ENCODE measurements at regions not wholly inside any gene's neighbourhood (a gene's known extent, or its start where the extent isn't known, plus 50 kb on each side); places are given as distances from the start of the nearest gene placed in this dataset.
"Not testable (repeated sequence)": the region's sequence is repeated elsewhere in the genome, so short reads cannot be mapped to it uniquely, and the experiment has no call there.

DNA sequence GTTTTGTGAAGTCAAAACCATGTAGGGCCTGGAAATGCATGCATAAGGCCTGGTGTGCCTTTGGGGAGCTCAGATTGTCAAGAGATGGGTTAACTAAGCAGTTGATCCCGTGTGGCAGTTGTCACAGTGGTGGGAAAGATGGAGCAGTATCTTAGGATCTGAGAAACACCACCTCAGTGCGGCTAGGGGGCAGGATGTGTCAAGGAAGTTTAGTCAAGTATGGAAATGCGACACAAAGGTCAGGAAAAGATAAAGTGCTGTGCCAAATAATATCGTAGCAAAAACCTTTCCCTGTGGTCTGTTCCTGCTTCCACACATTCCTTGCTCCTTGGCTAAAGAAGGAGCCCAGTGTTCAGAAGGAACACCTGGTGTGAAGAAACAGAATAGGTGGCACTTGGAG lies 396.4 kb downstream of the EDEM1 start:
- Histone ChIP-seq H3K36me3 (ENCODE audit: control insufficient read depth, insufficient read depth, low read length) (no peaks in the 10 kb centered on the region), H3K4me1 (ENCODE audit: control insufficient read depth, insufficient read depth, low read length) (no peaks in the 10 kb centered on the region), H3K4me3 (ENCODE audit: low read depth, low read length) (no peak overlapping the region), H3K27me3 (ENCODE audit: control insufficient read depth, insufficient read depth, low read length) (no peaks in the 10 kb centered on the region), H3K27ac (ENCODE audit: low read depth, low read length) (no peak overlapping the region), H3K9me3 (ENCODE audit: control insufficient read depth, insufficient read depth, low read length) (no peaks in the 10 kb centered on the region)
- 60% methylated on average over 2 of the region's 4 CpGs for WGBS (ENCODE audit: insufficient coverage)
- DNase-seq (ENCODE audit: low read depth in 4 of 6, low spot score in 6 of 6): no peak

DNA sequence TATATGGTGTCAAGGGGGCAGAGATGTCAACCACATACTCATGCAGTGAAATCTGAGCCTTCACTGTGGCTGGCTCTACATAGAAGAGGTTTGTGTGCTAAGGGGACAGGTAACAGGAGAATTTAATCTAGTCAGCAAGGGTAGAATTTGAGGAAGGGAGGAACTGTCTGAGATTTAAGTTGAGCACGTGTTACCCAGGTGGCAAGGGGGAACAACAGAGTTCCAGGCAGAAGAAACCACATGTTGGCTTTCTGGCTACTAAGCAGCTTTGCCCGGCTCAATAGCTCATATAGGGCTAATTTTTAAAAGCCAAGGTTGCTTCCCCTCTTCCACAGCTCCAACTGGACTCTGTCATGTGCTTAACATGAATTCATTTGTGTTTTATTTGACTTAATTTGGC lies 397.6 kb downstream of the EDEM1 start:
- Histone ChIP-seq H3K36me3 (ENCODE audit: control insufficient read depth, insufficient read depth, low read length) (no peaks in the 10 kb centered on the region), H3K4me1 (ENCODE audit: control insufficient read depth, insufficient read depth, low read length) (no peaks in the 10 kb centered on the region), H3K9me3 (ENCODE audit: control insufficient read depth, insufficient read depth, low read length) (no peaks in the 10 kb centered on the region), H3K27me3 (ENCODE audit: control insufficient read depth, insufficient read depth, low read length) (no peaks in the 10 kb centered on the region), H3K27ac (ENCODE audit: low read depth, low read length) (no peak overlapping the region), H3K4me3 (ENCODE audit: low read depth, low read length) (no peak overlapping the region)
- 61% methylated on average over 2 of the region's 2 CpGs for WGBS (ENCODE audit: insufficient coverage)
- no peak for DNase-seq (ENCODE audit: low read depth in 4 of 6, low spot score in 6 of 6)

DNA sequence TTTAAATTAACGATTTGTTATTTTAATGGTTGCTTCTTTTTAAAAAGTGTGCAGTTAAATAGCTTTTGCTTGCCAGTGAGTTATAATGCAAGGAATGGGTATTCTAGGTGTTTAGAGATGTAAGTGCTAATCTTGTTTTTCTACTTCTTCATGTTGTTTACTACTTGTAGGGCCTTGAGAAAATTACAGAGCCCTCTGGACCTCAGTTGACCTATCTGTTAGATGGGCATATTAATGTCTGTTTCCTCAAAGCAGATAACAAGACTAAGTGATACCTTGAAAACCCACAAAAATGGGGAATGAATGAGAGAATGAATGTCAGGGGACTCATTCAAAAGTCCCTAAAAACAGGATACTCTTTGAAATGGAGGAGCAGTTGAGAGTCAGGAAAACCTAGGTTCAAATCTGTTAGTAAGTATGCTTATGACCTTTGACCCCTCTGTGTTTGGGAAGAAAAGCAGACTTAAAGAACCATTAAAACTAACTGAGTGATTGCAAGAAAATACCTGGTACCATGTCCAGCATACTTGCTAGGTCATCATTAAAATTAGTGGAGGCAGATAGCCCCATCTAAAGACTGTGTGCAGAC lies 419.5 kb downstream of the EDEM1 start:
- H3K27ac ChIP-seq (ENCODE audit: low read depth, low read length): no peak overlapping the region
- H3K36me3 ChIP-seq (ENCODE audit: control insufficient read depth, insufficient read depth, low read length): no peaks in the 10 kb centered on the region
- H3K9me3 ChIP-seq (ENCODE audit: control insufficient read depth, insufficient read depth, low read length): peaks cover 3% of the 10 kb centered on the region
- no peaks in the 10 kb centered on the region for H3K27me3 ChIP-seq (ENCODE audit: control insufficient read depth, insufficient read depth, low read length)
- 89% methylated on average over 1 of the region's 1 CpG for WGBS (ENCODE audit: insufficient coverage)
- no peaks in the 10 kb centered on the region for H3K4me1 ChIP-seq (ENCODE audit: control insufficient read depth, insufficient read depth, low read length)
- H3K4me3 ChIP-seq (ENCODE audit: low read depth, low read length): no peak overlapping the region
- no peak for DNase-seq (ENCODE audit: low read depth in 4 of 6, low spot score in 6 of 6)

DNA sequence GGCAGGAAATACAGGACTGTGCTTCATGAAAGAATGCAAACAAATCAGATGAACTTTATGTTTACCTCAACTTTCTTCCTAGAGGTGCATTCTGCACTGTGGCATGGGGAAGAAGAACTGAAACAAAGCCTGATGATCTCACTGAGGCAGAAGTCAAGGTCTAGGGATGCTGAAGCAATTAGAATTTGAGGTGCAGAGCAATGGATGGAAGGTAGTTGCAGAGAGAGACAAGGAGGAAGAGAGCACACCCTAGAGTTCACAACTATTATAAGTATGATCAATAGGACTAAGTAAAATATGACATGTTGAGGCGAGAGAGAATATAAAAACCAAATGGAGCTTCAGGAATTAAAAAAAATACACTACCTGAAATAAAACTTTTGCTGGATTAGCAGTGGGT lies 420.1 kb downstream of the EDEM1 start:
- no peaks in the 10 kb centered on the region for H3K4me1 ChIP-seq (ENCODE audit: control insufficient read depth, insufficient read depth, low read length)
- H3K4me3 ChIP-seq (ENCODE audit: low read depth, low read length): no peak overlapping the region
- DNase-seq (ENCODE audit: low read depth in 4 of 6, low spot score in 6 of 6): no peak
- no CpG with 5 or more reads among the region's 1 CpG for WGBS (ENCODE audit: insufficient coverage)
- H3K27me3 ChIP-seq (ENCODE audit: control insufficient read depth, insufficient read depth, low read length): no peaks in the 10 kb centered on the region
- peaks cover 2% of the 10 kb centered on the region for H3K9me3 ChIP-seq (ENCODE audit: control insufficient read depth, insufficient read depth, low read length)
- no peaks in the 10 kb centered on the region for H3K36me3 ChIP-seq (ENCODE audit: control insufficient read depth, insufficient read depth, low read length)
- H3K27ac ChIP-seq (ENCODE audit: low read depth, low read length): no peak overlapping the region

DNA sequence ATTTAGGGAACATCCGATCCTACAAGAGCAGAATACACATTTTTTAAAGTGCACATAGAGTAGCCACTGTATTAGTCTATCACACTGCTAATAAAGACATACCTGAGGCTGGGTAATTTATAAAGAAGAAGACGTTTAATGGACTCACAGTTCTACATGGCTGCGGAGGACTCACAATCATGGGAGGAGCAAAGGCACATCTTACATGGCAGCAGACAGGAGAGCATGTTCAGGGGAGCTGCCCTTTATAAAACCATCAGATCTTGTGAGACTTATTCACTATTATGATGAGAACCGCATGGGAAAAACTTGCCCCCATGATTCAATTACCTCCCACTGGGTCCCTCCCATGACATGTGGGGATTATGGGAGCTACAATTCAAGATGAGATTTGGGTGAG lies 421.5 kb downstream of the EDEM1 start:
- H3K27me3 ChIP-seq (ENCODE audit: control insufficient read depth, insufficient read depth, low read length); H3K27ac ChIP-seq (ENCODE audit: low read depth, low read length); DNase-seq (ENCODE audit: low read depth in 4 of 6, low spot score in 6 of 6); H3K36me3 ChIP-seq (ENCODE audit: control insufficient read depth, insufficient read depth, low read length); H3K4me3 ChIP-seq (ENCODE audit: low read depth, low read length); H3K9me3 ChIP-seq (ENCODE audit: control insufficient read depth, insufficient read depth, low read length); H3K4me1 ChIP-seq (ENCODE audit: control insufficient read depth, insufficient read depth, low read length): not testable (repeated sequence)
- 93% methylated on average over 2 of the region's 4 CpGs for WGBS (ENCODE audit: insufficient coverage)

DNA sequence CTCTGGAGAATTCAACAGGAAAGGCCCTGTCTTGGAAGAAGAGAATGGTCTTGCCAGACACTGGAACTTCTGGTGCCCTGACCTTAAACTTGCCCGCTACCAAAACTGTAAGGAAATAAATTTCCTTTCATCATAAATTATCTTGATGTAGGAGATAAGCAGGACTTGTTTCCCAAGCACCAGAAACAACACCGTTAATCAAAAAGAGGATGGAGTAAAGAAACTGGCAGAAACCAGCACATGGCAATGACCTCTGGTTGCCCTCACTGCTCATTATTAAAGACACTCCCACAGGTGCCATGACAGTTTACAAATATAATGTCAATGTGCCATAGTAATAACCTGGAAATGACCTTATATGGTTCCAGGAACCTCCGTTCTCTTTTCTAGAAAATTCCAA lies 426.1 kb downstream of the EDEM1 start:
- Histone ChIP-seq H3K27me3 (ENCODE audit: control insufficient read depth, insufficient read depth, low read length) (no peaks in the 10 kb centered on the region), H3K4me1 (ENCODE audit: control insufficient read depth, insufficient read depth, low read length) (no peaks in the 10 kb centered on the region), H3K9me3 (ENCODE audit: control insufficient read depth, insufficient read depth, low read length) (peaks cover 2% of the 10 kb centered on the region), H3K4me3 (ENCODE audit: low read depth, low read length) (no peak overlapping the region), H3K27ac (ENCODE audit: low read depth, low read length) (no peak overlapping the region), H3K36me3 (ENCODE audit: control insufficient read depth, insufficient read depth, low read length) (no peaks in the 10 kb centered on the region)
- WGBS (ENCODE audit: insufficient coverage): no CpG with 5 or more reads among the region's 3 CpGs
- DNase-seq (ENCODE audit: low read depth in 4 of 6, low spot score in 6 of 6): no peak

DNA sequence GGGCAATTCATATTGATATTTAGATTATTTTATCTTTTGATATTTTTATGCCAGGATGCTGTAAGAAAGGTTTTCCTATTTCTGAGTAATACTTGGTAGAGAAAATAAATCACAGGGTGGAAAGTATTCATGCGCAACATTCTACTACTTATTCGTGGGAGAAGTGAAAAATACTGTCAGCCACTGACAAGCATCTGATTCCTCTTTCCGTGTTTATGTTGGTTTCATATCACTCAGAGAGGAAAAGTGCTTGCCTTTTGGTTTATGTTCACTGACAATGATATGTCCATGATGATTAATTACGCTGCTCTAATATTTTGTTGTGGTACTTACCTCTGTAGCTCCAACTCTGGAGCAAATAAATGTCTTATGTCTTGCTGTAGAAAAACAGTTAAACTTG lies 429.4 kb downstream of the EDEM1 start:
- H3K4me1 ChIP-seq (ENCODE audit: control insufficient read depth, insufficient read depth, low read length): no peaks in the 10 kb centered on the region
- H3K4me3 ChIP-seq (ENCODE audit: low read depth, low read length): no peak overlapping the region
- H3K36me3 ChIP-seq (ENCODE audit: control insufficient read depth, insufficient read depth, low read length): no peaks in the 10 kb centered on the region
- H3K27me3 ChIP-seq (ENCODE audit: control insufficient read depth, insufficient read depth, low read length): no peaks in the 10 kb centered on the region
- WGBS (ENCODE audit: insufficient coverage): 81% methylated on average over 4 of the region's 4 CpGs
- H3K9me3 ChIP-seq (ENCODE audit: control insufficient read depth, insufficient read depth, low read length): no peaks in the 10 kb centered on the region
- no peak overlapping the region for H3K27ac ChIP-seq (ENCODE audit: low read depth, low read length)
- peak in 1 of 6 donors; percentile 9 for DNase-seq (ENCODE audit: low read depth in 4 of 6, low spot score in 6 of 6)

DNA sequence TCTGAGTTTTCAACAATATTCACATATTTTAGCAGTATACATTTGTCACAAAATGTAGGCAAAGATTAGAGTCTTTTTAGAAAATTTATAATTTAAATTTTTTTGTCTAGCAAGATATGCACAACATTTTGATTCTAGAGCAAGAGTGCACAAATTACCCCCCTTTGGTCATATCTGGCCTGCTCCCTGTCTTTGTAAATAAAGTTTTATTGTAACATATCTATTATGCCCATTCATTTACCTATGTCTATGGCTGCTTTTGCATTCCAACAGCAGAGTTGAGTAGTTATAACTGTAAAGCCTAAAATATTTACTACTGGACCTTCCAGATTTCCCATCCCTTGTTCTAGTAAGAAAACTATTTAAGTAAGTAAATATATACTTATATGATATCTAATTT lies 430.7 kb downstream of the EDEM1 start:
- Histone ChIP-seq H3K9me3 (ENCODE audit: control insufficient read depth, insufficient read depth, low read length) (no peaks in the 10 kb centered on the region), H3K27me3 (ENCODE audit: control insufficient read depth, insufficient read depth, low read length) (no peaks in the 10 kb centered on the region)
- DNase-seq (ENCODE audit: low read depth in 4 of 6, low spot score in 6 of 6): no peak

DNA sequence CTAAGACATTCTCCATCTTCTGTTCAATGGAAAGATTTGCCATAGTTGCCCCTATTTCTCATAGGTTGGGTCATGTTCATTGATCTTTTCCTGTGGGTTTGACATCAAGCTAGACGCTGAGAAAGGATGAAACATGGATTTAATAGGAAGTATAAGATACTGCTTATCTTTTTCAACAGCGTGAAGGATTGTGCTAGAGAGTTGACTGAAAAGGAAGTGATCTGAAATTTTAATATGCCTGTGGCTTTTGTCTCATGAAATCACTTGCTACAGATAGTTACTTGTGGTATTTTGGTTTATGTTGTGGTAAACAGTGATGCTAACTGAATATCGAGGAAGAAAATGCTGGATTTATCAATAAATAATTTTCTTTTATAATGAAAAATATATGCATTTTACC lies 442.9 kb downstream of the EDEM1 start:
- Histone ChIP-seq H3K36me3 (ENCODE audit: control insufficient read depth, insufficient read depth, low read length) (no peaks in the 10 kb centered on the region), H3K27me3 (ENCODE audit: control insufficient read depth, insufficient read depth, low read length) (no peaks in the 10 kb centered on the region), H3K27ac (ENCODE audit: low read depth, low read length) (no peak overlapping the region), H3K4me3 (ENCODE audit: low read depth, low read length) (no peak overlapping the region), H3K4me1 (ENCODE audit: control insufficient read depth, insufficient read depth, low read length) (no peaks in the 10 kb centered on the region), H3K9me3 (ENCODE audit: control insufficient read depth, insufficient read depth, low read length) (no peaks in the 10 kb centered on the region)
- DNase-seq (ENCODE audit: low read depth in 4 of 6, low spot score in 6 of 6): no peak
- WGBS (ENCODE audit: insufficient coverage): no CpG with 5 or more reads among the region's 3 CpGs

More for the DNA sequence above, 430.7 kb downstream of the EDEM1 start:
- H3K4me3 ChIP-seq (ENCODE audit: low read depth, low read length): no peak overlapping the region
- H3K36me3 ChIP-seq (ENCODE audit: control insufficient read depth, insufficient read depth, low read length): no peaks in the 10 kb centered on the region
- no peak overlapping the region for H3K27ac ChIP-seq (ENCODE audit: low read depth, low read length)
- H3K4me1 ChIP-seq (ENCODE audit: control insufficient read depth, insufficient read depth, low read length): no peaks in the 10 kb centered on the region

DNA sequence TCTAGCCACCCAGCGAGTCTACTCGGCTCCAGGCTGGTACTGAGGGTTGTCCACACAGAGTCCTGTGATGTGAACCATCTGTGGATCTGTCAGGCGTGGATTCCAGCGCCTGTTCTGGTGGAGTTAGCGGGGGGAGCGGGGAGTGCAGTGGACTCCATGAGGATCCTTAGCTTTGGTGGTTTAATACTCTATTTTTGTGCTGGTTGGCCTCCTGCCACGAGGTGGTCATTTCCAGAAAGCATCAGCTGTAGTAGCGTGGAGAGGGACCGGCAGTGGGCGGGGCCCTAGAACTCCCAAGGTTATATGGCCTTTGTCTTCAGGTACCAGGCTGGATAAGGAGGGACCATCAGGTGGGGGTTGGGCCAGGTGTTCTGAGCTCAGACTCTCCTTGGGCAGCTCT lies 446.5 kb downstream of the EDEM1 start:
- Histone ChIP-seq H3K9me3 (ENCODE audit: control insufficient read depth, insufficient read depth, low read length) (no peaks in the 10 kb centered on the region), H3K4me1 (ENCODE audit: control insufficient read depth, insufficient read depth, low read length) (no peaks in the 10 kb centered on the region), H3K27me3 (ENCODE audit: control insufficient read depth, insufficient read depth, low read length) (no peaks in the 10 kb centered on the region), H3K4me3 (ENCODE audit: low read depth, low read length) (no peak overlapping the region), H3K27ac (ENCODE audit: low read depth, low read length) (no peak overlapping the region), H3K36me3 (ENCODE audit: control insufficient read depth, insufficient read depth, low read length) (no peaks in the 10 kb centered on the region)
- WGBS (ENCODE audit: insufficient coverage): 81% methylated on average over 10 of the region's 10 CpGs
- no peak for DNase-seq (ENCODE audit: low read depth in 4 of 6, low spot score in 6 of 6)
